IMR-90 (cell line): ENCODE measurements at regions not wholly inside any gene's neighbourhood (a gene's known extent, or its start where the extent isn't known, plus 50 kb on each side); places are given as distances from the start of the nearest gene placed in this dataset.

Experiments
- BHLHE40 ChIP-seq: fragments of 150-350 bp; IDR thresholded peaks from 2 replicates; pipeline ENCODE4 v1.6.1; 2016; ENCODE audit warnings: mild to moderate bottlenecking, low read depth, low read length
- MAFK ChIP-seq: IDR thresholded peaks from 2 replicates; pipeline ENCODE4 v1.6.1; 2012; ENCODE audit warnings: low read depth, low read length, improper control_type of control experiment
- POLR2A ChIP-seq: IDR thresholded peaks from 2 replicates; pipeline ENCODE4 v1.6.1; 2012; ENCODE audit warnings: mild to moderate bottlenecking, low read depth, low read length
- RAD21 ChIP-seq: IDR thresholded peaks from 2 replicates; pipeline ENCODE4 v1.6.1; 2012; ENCODE audit warnings: low read length, improper control_type of control experiment
- TF ChIP-seq, protein P1 (sequence below): conservative IDR thresholded peaks from 2 replicates; pipeline ENCODE4 v1.5.1; 2012; ENCODE audit warnings: mild to moderate bottlenecking, low read depth, low read length, improper control_type of control experiment

DNA sequence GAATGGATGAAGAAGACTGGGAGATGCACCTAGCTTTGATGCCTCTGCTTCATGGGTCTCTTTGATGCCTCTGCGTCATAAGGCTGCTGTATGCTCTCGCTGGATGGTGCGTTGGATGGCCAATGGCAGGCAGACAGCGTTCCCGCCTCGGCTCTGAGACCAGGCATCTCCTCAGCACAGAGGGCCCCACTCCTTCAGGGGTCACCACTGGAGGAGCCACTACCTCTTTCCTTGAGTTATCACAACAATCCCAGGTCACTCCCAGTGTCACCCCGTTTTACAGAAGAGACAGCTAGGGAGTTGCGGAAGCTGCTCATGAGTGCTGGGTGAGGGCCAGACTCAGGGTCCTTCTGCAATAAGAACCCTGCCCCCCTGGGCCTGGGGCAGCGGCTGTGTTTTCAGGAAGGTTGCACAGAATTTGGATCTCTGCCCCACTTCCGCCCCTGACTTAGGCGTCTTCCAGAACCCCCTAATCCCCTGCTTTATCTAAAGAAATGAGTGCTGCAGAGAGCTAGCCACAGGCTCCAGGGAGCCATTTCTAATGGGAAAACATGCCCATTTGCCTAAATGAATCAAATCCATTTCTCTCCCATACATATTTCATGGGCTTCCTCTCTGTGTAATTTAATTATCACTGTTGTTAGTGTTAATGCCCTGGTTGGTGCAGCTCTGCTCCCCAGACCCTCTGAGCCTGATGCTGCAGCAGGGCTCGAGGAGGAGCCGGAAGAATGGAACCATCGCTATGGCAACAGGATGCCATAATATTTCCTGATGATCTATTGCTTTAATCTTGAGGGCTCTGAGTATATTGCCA is 131.8 kb upstream of the HS6ST1 start:
- TF ChIP-seq MAFK (no peak), BHLHE40 (no peak), POLR2A (no peak), RAD21 (no peak)
- TF ChIP-seq, protein P1, sequence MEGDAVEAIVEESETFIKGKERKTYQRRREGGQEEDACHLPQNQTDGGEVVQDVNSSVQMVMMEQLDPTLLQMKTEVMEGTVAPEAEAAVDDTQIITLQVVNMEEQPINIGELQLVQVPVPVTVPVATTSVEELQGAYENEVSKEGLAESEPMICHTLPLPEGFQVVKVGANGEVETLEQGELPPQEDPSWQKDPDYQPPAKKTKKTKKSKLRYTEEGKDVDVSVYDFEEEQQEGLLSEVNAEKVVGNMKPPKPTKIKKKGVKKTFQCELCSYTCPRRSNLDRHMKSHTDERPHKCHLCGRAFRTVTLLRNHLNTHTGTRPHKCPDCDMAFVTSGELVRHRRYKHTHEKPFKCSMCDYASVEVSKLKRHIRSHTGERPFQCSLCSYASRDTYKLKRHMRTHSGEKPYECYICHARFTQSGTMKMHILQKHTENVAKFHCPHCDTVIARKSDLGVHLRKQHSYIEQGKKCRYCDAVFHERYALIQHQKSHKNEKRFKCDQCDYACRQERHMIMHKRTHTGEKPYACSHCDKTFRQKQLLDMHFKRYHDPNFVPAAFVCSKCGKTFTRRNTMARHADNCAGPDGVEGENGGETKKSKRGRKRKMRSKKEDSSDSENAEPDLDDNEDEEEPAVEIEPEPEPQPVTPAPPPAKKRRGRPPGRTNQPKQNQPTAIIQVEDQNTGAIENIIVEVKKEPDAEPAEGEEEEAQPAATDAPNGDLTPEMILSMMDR = no peak
